Chondrocyte (in vitro differentiated cells): ENCODE measurements at regions not wholly inside any gene's neighbourhood (a gene's known extent, or its start where the extent isn't known, plus 50 kb on each side); places are given as distances from the start of the nearest gene placed in this dataset.

ENCODE experiments used
- DNase-seq: peaks from one replicate; pipeline ENCODE4 v3.0.0; 2021; ENCODE audit warnings: mixed read lengths, low spot score
- H3K27ac Mint-ChIP-seq: one replicate; pipeline ENCODE4 v1.8.0; 2021; ENCODE audit warnings: mild to moderate bottlenecking, moderate library complexity, mixed read lengths; ENCODE audit not compliant: unreplicated experiment
- H3K27me3 Mint-ChIP-seq: 2 replicates; pipeline ENCODE4 v1.8.0; 2021; ENCODE audit warnings: low read depth, mixed read lengths
- H3K36me3 Mint-ChIP-seq: 2 replicates; pipeline ENCODE4 v1.8.0; 2021; ENCODE audit warnings: low read depth, mixed read lengths
- H3K4me1 Mint-ChIP-seq: 2 replicates; pipeline ENCODE4 v1.8.0; 2021; ENCODE audit warnings: low read depth, mild to moderate bottlenecking, mixed read lengths
- H3K4me3 Mint-ChIP-seq: one replicate; pipeline ENCODE4 v1.8.0; 2021; ENCODE audit warnings: mild to moderate bottlenecking, moderate library complexity, mixed read lengths; ENCODE audit not compliant: unreplicated experiment
- H3K9me3 Mint-ChIP-seq: 2 replicates; pipeline ENCODE4 v1.8.0; 2021; ENCODE audit warnings: low read depth, mixed read lengths
- TF ChIP-seq, protein P1 (sequence below): fragments of 200-600 bp; sonication (generic); IDR thresholded peaks from 2 replicates; pipeline ENCODE4 v1.5.0; 2021; ENCODE audit warnings: antibody characterized with exemption, mild to moderate bottlenecking, moderate library complexity

DNA sequence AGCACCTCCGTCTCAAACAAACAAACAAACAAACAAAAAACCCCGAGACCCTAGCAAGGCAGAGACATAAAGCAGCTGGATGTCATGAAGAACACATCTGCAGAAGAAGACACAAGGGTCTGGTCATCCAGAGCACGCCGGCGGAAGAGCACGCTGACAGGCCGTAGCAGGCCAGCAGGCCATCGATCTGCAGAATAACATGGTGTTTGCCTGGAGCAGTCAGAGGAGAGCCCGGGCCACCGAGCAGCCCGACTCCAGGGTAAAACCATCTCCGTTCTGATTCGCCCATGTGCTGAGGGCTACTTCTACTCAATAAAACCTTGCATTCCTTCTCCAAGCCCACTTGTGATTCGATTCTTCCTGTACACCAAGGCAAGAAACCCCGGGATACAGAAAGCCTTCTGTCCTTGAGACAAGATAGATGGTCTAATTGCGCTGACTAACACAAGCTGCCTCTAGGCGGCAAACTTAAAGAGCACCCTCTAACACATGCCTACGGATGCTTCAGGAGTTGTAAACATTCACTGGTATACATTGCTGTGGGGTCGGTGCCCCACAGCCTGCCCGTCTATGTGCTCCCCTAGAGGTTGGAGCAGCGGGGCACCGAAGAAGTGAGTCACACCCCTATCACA lies 549.8 kb upstream of the NRXN1 start:
- no peak for DNase-seq
- H3K27me3 Mint-ChIP-seq, result no peaks in the 10 kb centered on the region
- H3K9me3 Mint-ChIP-seq, result peaks cover 4% of the 10 kb centered on the region
- H3K4me3 Mint-ChIP-seq, result no peak overlapping the region
- H3K36me3 Mint-ChIP-seq, result no peaks in the 10 kb centered on the region
- TF ChIP-seq, protein P1, sequence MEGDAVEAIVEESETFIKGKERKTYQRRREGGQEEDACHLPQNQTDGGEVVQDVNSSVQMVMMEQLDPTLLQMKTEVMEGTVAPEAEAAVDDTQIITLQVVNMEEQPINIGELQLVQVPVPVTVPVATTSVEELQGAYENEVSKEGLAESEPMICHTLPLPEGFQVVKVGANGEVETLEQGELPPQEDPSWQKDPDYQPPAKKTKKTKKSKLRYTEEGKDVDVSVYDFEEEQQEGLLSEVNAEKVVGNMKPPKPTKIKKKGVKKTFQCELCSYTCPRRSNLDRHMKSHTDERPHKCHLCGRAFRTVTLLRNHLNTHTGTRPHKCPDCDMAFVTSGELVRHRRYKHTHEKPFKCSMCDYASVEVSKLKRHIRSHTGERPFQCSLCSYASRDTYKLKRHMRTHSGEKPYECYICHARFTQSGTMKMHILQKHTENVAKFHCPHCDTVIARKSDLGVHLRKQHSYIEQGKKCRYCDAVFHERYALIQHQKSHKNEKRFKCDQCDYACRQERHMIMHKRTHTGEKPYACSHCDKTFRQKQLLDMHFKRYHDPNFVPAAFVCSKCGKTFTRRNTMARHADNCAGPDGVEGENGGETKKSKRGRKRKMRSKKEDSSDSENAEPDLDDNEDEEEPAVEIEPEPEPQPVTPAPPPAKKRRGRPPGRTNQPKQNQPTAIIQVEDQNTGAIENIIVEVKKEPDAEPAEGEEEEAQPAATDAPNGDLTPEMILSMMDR, result no peak
- H3K27ac Mint-ChIP-seq, result no peak overlapping the region
- no peaks in the 10 kb centered on the region for H3K4me1 Mint-ChIP-seq

DNA sequence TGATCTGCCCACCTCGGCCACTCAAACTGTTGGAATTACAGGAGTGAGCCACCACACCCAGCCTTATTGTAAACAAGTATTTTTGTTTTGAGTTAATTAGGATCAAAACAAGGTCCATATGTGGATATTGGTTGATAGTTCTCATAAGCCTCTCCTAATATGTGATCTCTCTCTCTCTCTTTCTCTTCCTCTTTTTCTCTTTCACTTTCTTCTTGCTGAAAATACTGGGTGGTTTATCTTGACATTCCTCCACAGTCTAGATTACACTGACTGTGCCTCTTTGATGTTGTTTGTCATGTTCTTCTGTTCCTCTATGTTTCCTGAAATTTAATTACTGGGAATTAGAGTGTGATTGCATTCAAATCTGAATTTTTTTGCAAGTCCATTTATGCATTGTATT lies 547.5 kb upstream of the NRXN1 start:
- Mint-ChIP-seq H3K4me3 (no peak overlapping the region), H3K9me3 (no peaks in the 10 kb centered on the region), H3K27ac (no peak overlapping the region), H3K4me1 (no peaks in the 10 kb centered on the region), H3K27me3 (no peaks in the 10 kb centered on the region), H3K36me3 (no peaks in the 10 kb centered on the region)
- TF ChIP-seq, protein P1, result no peak
- no peak for DNase-seq

DNA sequence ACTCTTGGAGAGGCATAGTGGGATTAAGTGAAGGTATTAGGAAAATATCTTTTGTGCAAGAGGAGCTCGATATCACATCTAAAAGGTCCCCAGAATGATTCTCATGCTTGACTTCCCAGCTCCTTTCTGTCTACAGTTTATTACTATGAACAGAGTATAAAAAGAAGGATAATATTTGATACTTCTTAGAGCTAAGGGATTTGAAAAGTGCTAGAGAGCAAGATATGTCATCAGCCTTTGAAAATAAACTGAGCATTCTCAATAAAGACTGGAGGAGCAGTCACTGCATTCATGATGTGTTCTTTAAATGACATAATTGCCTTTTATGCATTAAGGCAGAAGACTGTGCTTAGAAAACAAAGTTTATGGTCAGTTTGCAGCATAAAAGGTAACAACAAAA lies 543.2 kb upstream of the NRXN1 start:
- Mint-ChIP-seq H3K27me3 (peaks cover 2% of the 10 kb centered on the region), H3K27ac (no peak overlapping the region), H3K4me3 (no peak overlapping the region), H3K9me3 (no peaks in the 10 kb centered on the region), H3K4me1 (no peaks in the 10 kb centered on the region), H3K36me3 (no peaks in the 10 kb centered on the region)
- DNase-seq, result no peak
- TF ChIP-seq, protein P1, result no peak

DNA sequence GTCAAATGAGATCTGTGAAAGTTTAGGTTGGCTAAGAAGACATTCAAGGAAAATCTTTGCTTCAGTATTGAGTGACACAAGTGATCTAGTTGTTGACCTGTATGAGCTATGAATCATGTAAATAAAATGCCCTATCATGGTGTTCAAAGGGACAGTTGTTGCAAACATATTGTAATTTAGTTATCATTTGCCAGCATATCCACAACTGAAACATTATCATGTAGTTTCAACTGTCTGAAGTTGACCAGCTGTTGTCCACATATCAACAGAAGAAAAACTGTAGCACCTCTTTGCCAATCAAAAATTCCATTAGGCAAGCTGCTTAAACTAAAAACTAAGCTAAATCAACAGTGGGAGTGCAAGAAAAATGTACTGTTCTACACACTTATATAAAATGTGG lies 527.1 kb upstream of the NRXN1 start:
- no peak overlapping the region for H3K4me3 Mint-ChIP-seq
- peaks cover 15% of the 10 kb centered on the region for H3K9me3 Mint-ChIP-seq
- no peaks in the 10 kb centered on the region for H3K36me3 Mint-ChIP-seq
- no peaks in the 10 kb centered on the region for H3K27me3 Mint-ChIP-seq
- DNase-seq, result no peak
- TF ChIP-seq, protein P1, result no peak
- H3K27ac Mint-ChIP-seq, result no peak overlapping the region
- H3K4me1 Mint-ChIP-seq, result no peaks in the 10 kb centered on the region

DNA sequence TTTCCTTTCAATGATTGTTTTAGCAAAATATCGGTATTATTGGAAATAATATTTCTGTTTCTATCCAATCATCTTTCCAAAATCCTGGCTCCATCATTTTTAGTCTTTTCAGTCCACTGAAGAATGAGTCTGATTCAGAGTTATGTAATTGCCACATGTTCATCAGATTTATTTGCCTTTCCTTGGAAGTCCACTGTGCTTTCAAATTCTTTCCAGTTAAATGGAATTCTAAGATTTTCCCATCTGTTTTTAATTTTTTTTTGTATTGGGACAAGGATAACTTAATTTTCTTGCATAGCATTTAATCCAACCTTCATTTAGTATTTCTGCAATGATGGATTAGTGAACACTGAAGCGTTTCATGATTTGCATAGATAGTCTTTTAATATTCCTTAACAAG lies 521.5 kb upstream of the NRXN1 start:
- H3K27me3 Mint-ChIP-seq, result no peaks in the 10 kb centered on the region
- no peaks in the 10 kb centered on the region for H3K4me1 Mint-ChIP-seq
- no peak for DNase-seq
- H3K27ac Mint-ChIP-seq, result no peak overlapping the region
- H3K36me3 Mint-ChIP-seq, result no peaks in the 10 kb centered on the region
- H3K4me3 Mint-ChIP-seq, result no peak overlapping the region
- peaks cover 2% of the 10 kb centered on the region for H3K9me3 Mint-ChIP-seq
- TF ChIP-seq, protein P1, result no peak
